Ishikawa (cell line): ENCODE measurements at regions not wholly inside any gene's neighbourhood (a gene's known extent, or its start where the extent isn't known, plus 50 kb on each side); places are given as distances from the start of the nearest gene placed in this dataset.

Experiments
- CEBPB ChIP-seq: IDR thresholded peaks from 2 replicates; pipeline ENCODE4 v1.6.1; 2012
- CREB1 ChIP-seq: IDR thresholded peaks from 2 replicates; pipeline ENCODE4 v1.6.1; 2012; ENCODE audit warnings: low read depth
- EGR1 ChIP-seq: IDR thresholded peaks from 2 replicates; pipeline ENCODE4 v1.6.1; 2012
- EP300 ChIP-seq: IDR thresholded peaks from 2 replicates; pipeline ENCODE4 v1.6.1; 2012; ENCODE audit warnings: borderline replicate concordance
- FOXM1 ChIP-seq: IDR thresholded peaks from 2 replicates; pipeline ENCODE4 v1.6.1; 2012; ENCODE audit warnings: low read depth, borderline replicate concordance
- NFIC ChIP-seq: IDR thresholded peaks from 2 replicates; pipeline ENCODE4 v1.6.1; 2012
- RAD21 ChIP-seq: IDR thresholded peaks from 2 replicates; pipeline ENCODE4 v1.6.1; 2012; ENCODE audit warnings: low read depth
- REST ChIP-seq: IDR thresholded peaks from 2 replicates; pipeline ENCODE4 v1.6.1; 2012; ENCODE audit warnings: low read depth, mild to moderate bottlenecking
- TAF1 ChIP-seq: IDR thresholded peaks from 2 replicates; pipeline ENCODE4 v1.6.1; 2012; ENCODE audit warnings: low read depth, mild to moderate bottlenecking
- TCF12 ChIP-seq: IDR thresholded peaks from 2 replicates; pipeline ENCODE4 v1.6.1; 2012; ENCODE audit warnings: low read depth
- TEAD4 ChIP-seq: IDR thresholded peaks from 2 replicates; pipeline ENCODE4 v1.6.1; 2012
- YY1 ChIP-seq: IDR thresholded peaks from 2 replicates; pipeline ENCODE4 v1.6.1; 2012; ENCODE audit warnings: low read depth
- ZBTB7A ChIP-seq: IDR thresholded peaks from 2 replicates; pipeline ENCODE4 v1.6.1; 2012; ENCODE audit warnings: low read depth
- TF ChIP-seq, protein P1 (sequence below): IDR thresholded peaks from 2 replicates; pipeline ENCODE4 v1.6.1; 2012
- TF ChIP-seq, protein P2 (sequence below): IDR thresholded peaks from 2 replicates; pipeline ENCODE4 v1.6.1; 2012

GRCh38 chr12:25368557-25368956 is 117.8 kb upstream of the KRAS start:
- TF ChIP-seq TEAD4, result no peak
- TF ChIP-seq YY1, result no peak
- TF ChIP-seq RAD21, result no peak
- no peak for TF ChIP-seq EGR1
- no peak for TF ChIP-seq FOXM1
- TF ChIP-seq, protein P1, sequence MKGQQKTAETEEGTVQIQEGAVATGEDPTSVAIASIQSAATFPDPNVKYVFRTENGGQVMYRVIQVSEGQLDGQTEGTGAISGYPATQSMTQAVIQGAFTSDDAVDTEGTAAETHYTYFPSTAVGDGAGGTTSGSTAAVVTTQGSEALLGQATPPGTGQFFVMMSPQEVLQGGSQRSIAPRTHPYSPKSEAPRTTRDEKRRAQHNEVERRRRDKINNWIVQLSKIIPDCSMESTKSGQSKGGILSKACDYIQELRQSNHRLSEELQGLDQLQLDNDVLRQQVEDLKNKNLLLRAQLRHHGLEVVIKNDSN, result no peak
- no peak for TF ChIP-seq TAF1
- TF ChIP-seq CREB1, result no peak
- TF ChIP-seq ZBTB7A, result no peak
- TF ChIP-seq NFIC, result no peak
- no peak for TF ChIP-seq EP300
- TF ChIP-seq, protein P2, sequence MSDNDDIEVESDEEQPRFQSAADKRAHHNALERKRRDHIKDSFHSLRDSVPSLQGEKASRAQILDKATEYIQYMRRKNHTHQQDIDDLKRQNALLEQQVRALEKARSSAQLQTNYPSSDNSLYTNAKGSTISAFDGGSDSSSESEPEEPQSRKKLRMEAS, result no peak
- no peak for TF ChIP-seq CEBPB
- no peak for TF ChIP-seq TCF12
- no peak for TF ChIP-seq REST

- TF ChIP-seq TAF1 (no peak), EP300 (no peak), CEBPB (no peak), EGR1 (no peak), YY1 (no peak), REST (no peak), TCF12 (no peak), FOXM1 (no peak), RAD21 (no peak), NFIC (no peak), CREB1 (no peak), TEAD4 (no peak), ZBTB7A (no peak)
- TF ChIP-seq, protein P2, result no peak
- TF ChIP-seq, protein P1, result no peak
Observed at GRCh38 chr12:25366122-25366521, 115.4 kb upstream of the KRAS start.

DNA sequence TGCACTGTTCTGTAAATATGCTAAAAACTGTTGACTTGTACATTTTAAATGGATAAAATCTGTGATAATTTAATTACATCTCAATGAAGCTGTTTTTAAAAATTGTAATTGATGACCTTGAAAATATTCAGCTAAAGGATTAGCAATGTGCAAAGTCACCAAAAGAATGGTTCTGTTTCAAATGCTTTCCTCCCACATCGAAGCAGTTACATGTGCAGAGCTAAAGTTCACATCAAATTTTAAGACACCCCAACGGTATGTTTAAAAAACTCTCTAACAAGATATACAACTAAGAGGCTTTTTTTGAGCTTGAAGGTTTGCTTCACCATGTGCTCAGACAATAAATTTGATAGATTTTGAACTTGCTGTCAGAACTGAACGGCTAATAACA is 114.6 kb upstream of the KRAS start:
- no peak for TF ChIP-seq CEBPB
- no peak for TF ChIP-seq EP300
- no peak for TF ChIP-seq YY1
- TF ChIP-seq TAF1, result no peak
- TF ChIP-seq, protein P2, result no peak
- no peak for TF ChIP-seq TEAD4

- TF ChIP-seq EGR1 (no peak), NFIC (no peak), TAF1 (no peak), TCF12 (no peak), EP300 (no peak), ZBTB7A (no peak), FOXM1 (no peak), REST (no peak), CREB1 (no peak), CEBPB (no peak), TEAD4 (no peak), YY1 (no peak), RAD21 (no peak)
- TF ChIP-seq, protein P1, result no peak
- TF ChIP-seq, protein P2, result no peak
Observed at GRCh38 chr12:25364529-25365339, 114.0 kb upstream of the KRAS start.
